Bronchial epithelial cell (primary cell): ENCODE measurements at regions not wholly inside any gene's neighbourhood (a gene's known extent, or its start where the extent isn't known, plus 50 kb on each side); places are given as distances from the start of the nearest gene placed in this dataset.

ENCODE experiments used
- DNase-seq: peaks from one replicate; pipeline ENCODE4 v3.0.0-alpha.2; 2010; ENCODE audit warnings: low read depth
- FAIRE-seq: peaks from 2 replicates; lab custom pipeline; 2011; peaks lifted over from hg19 to GRCh38; lab: Jason Lieb, UNC
- H3K27me3 ChIP-seq: 2 replicates; pipeline ENCODE4 v1.5.1; 2011; ENCODE audit warnings: low read length; ENCODE audit not compliant: control insufficient read depth, insufficient read depth
- H3K36me3 ChIP-seq: 2 replicates; pipeline ENCODE4 v1.5.1; 2011; ENCODE audit warnings: low read length; ENCODE audit not compliant: control insufficient read depth, insufficient read depth
- H3K4me3 ChIP-seq: 2 replicates; pipeline ENCODE4 v1.5.1; 2011; ENCODE audit warnings: mild to moderate bottlenecking, low read depth, low read length, control low read depth
- TF ChIP-seq, protein P1 (sequence below): IDR thresholded peaks from 2 replicates; pipeline ENCODE4 v1.5.1; 2011; ENCODE audit warnings: mild to moderate bottlenecking, moderate library complexity, low read length, control low read depth, inconsistent platforms; ENCODE audit not compliant: insufficient read depth, severe bottlenecking

DNA sequence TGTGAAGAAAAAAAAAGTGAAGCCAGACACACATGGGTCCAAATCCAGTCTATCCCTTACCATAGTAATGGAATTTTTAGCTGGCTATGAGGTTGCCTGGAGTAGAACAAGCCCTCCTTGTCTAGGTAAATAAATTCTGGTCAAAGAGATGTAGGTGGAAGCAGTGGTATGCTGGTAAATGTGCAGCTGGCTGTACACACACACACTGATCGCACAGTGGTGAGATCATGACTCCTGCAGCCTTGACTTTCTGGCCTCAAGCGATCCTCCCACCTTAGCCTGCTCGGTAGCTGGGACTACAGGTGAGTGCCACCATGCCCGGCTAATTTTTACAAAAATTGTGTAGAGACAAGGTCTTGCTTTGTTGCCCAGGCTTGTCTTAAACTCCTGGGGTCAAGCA lies 90.5 kb upstream of the FBXO11 start:
- FAIRE-seq (peak; percentile 70), DNase-seq (no peak)
- Histone ChIP-seq H3K36me3 (no peaks in the 10 kb centered on the region), H3K27me3 (no peaks in the 10 kb centered on the region), H3K4me3 (no peak overlapping the region)
- TF ChIP-seq, protein P1, sequence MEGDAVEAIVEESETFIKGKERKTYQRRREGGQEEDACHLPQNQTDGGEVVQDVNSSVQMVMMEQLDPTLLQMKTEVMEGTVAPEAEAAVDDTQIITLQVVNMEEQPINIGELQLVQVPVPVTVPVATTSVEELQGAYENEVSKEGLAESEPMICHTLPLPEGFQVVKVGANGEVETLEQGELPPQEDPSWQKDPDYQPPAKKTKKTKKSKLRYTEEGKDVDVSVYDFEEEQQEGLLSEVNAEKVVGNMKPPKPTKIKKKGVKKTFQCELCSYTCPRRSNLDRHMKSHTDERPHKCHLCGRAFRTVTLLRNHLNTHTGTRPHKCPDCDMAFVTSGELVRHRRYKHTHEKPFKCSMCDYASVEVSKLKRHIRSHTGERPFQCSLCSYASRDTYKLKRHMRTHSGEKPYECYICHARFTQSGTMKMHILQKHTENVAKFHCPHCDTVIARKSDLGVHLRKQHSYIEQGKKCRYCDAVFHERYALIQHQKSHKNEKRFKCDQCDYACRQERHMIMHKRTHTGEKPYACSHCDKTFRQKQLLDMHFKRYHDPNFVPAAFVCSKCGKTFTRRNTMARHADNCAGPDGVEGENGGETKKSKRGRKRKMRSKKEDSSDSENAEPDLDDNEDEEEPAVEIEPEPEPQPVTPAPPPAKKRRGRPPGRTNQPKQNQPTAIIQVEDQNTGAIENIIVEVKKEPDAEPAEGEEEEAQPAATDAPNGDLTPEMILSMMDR: no peak

DNA sequence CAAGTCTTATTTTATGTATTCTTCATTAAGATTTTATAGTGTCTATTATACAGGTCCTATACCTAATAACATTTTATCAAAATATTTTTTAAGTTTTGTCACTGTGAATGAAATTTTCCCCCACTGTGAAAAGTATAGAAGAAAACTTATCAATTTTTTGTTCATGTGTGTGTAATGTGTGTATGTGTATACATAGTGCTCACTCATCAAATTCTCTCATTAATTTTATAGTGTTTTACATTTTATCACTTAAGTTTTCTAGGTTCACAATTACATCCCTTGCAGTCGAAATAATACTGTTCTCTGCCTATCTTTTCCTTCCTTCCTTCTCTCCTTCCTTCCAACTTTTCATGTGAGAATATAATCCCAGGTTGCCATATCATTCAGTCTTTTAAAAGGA lies 93.2 kb upstream of the FBXO11 start:
- TF ChIP-seq, protein P1: no peak
- Histone ChIP-seq H3K4me3 (no peak overlapping the region), H3K27me3 (no peaks in the 10 kb centered on the region), H3K36me3 (no peaks in the 10 kb centered on the region)
- DNase-seq: no peak
- no peak for FAIRE-seq

DNA sequence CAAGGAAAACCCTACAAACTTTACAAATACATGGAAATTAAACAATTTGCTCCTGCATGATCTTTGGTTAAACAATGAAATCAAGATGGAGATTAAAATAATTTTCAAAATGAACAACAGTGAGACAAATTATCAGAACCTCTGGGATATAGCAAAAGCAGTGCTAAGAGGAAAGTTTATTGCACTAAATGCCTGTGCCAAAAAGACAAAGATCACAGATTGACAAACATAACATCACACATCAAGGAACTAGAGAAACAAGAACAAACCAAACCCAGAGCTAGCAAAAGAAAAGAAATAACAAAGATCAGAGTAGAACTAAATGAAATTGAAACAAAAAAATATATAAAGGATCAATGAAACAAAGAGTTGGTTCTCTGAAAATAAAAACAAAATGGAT lies 95.2 kb upstream of the FBXO11 start:
- Histone ChIP-seq H3K4me3 (no peak overlapping the region), H3K27me3 (no peaks in the 10 kb centered on the region), H3K36me3 (no peaks in the 10 kb centered on the region)
- DNase-seq (no peak), FAIRE-seq (no peak)
- TF ChIP-seq, protein P1: no peak

DNA sequence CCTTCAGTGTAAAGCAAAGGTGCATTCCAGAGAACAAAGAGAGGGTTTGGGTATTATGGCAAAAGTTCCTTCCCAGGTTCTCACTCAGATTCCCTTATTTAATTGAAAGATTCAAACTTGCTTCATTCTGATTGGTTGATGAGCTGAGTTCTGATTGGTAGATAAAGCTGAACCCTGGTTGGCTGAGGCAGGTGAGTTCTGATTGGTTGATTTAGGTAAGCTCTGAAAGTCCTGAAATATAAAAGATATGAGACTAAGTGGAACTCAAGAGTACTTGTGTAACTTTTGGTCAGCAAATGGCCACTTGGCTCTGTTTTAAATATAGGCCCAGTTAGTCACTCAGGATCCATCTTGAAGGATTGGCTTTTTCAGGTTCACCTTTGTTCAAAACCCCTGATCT lies 99.8 kb upstream of the FBXO11 start:
- Histone ChIP-seq H3K36me3 (no peaks in the 10 kb centered on the region), H3K4me3 (no peak overlapping the region), H3K27me3 (no peaks in the 10 kb centered on the region)
- DNase-seq: no peak
- no peak for FAIRE-seq
- TF ChIP-seq, protein P1: no peak

DNA sequence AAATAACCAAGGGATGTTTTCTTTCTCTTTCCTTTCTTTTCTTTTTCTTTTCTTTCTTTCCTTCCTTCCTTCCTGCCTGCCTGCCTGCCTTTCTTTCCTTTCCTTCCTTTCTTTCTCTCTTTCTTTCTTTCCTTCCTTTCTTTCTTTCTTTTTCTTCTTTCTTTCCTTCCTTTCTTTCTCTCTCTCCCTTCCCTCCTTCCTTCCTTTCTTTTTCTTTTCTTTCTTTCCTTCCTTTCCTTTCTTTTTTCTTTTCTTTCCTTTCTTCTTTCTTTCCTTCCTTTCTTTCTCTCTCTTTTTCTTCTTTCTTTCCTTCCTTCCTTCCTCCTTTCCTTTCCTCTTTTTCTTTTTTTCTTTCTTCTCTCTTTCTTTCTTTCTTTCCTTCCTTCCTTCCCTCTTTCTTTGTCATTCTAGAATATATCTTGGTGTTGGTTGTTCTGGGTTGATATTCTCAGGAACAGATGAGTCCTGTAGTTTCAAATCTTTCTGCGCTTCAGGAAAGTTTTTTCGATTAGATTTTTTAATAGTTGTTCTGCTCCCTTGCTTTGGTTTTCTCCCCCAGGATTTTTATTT lies 101.5 kb upstream of the FBXO11 start:
- no peak for FAIRE-seq
- Histone ChIP-seq H3K36me3 (no peaks in the 10 kb centered on the region), H3K27me3 (no peaks in the 10 kb centered on the region), H3K4me3 (no peak overlapping the region)
- DNase-seq: no peak
- TF ChIP-seq, protein P1: no peak

DNA sequence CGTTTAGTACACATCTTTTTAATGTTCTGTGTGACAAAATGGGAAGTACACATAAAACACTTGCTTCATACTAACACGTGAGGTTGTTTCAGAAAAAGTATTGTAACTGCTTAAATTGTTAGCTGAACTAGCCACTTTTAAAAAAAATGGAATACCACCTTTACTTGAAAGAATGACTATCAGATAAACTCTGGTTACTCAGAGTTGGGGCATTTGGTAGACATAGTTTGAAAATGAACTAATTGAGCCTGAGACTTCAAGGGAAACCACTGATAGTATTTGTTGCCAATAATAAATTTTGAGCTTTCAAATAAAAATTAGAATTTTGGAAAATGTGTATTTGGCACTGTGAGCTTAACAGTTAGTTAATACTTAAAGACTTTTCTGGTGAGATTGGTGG lies 103.0 kb upstream of the FBXO11 start:
- no peaks in the 10 kb centered on the region for H3K27me3 ChIP-seq
- TF ChIP-seq, protein P1: no peak
- DNase-seq: no peak
- FAIRE-seq: no peak
- H3K36me3 ChIP-seq: no peaks in the 10 kb centered on the region
- H3K4me3 ChIP-seq: no peak overlapping the region
